Endothelial cell of umbilical vein (primary cell): ENCODE measurements at regions not wholly inside any gene's neighbourhood (a gene's known extent, or its start where the extent isn't known, plus 50 kb on each side); places are given as distances from the start of the nearest gene placed in this dataset.

ENCODE experiments used
- BruUV-seq: library from RNA; stranded (reverse); fragments of 400-500 nt; replicated peaks from 2 replicates; lab custom pipeline; 2021; lab: Mats Ljungman, UMichigan
- CTCF ChIA-PET: fragments of 300-600, 350-600 bp; sonication (Branson Sonifier 250); formaldehyde crosslinking; loops from one replicate; lab custom pipeline; 2021; ENCODE audit warnings: antibody characterized with exemption, inconsistent platforms; lab: Charles Lee
- POLR2A ChIA-PET: fragments of 300-600, 350-600 bp; sonication (Branson Sonifier 250); formaldehyde crosslinking; loops from one replicate; lab custom pipeline; 2021; ENCODE audit warnings: antibody characterized with exemption, inconsistent platforms; lab: Charles Lee
- DNase-seq: peaks from one replicate; pipeline ENCODE4 v3.0.0-alpha.2; 2011; ENCODE audit warnings: low read depth, low spot score
- FAIRE-seq: peaks from 2 replicates; lab custom pipeline; 2011; peaks lifted over from hg19 to GRCh38; lab: Jason Lieb, UNC
- H2AFZ ChIP-seq: 2 replicates; pipeline ENCODE4 v1.6.0; 2012; ENCODE audit warnings: low read depth, low read length, control low read depth, inconsistent platforms
- H3K27ac ChIP-seq: 2 replicates; pipeline ENCODE4 v1.5.1; 2011; ENCODE audit warnings: low read depth, mild to moderate bottlenecking, control low read depth, low read length, moderate library complexity; ENCODE audit not compliant: insufficient read depth
- H3K27me3 ChIP-seq, 2 experiments: 2 replicates each; pipeline versions ENCODE4 v1.6.0 to v1.6.1; 2011; ENCODE audit warnings: low read length in 2 of 2, mixed read lengths in 1 of 2; ENCODE audit not compliant: control insufficient read depth in 2 of 2, insufficient read depth in 2 of 2
- H3K36me3 ChIP-seq, 2 experiments: 2 replicates in 1 of 2; 3 replicates in 1 of 2; pipeline ENCODE4 v1.5.1; 2011; ENCODE audit warnings: low read length in 2 of 2, mild to moderate bottlenecking in 1 of 2, moderate library complexity in 1 of 2; ENCODE audit not compliant: control insufficient read depth in 2 of 2, insufficient read depth in 2 of 2; ENCODE audit errors: extremely low read depth in 1 of 2
- H3K4me1 ChIP-seq: 3 replicates; pipeline ENCODE4 v1.5.1; 2011; ENCODE audit warnings: mild to moderate bottlenecking, low read length; ENCODE audit not compliant: control insufficient read depth, insufficient read depth; ENCODE audit errors: extremely low read depth
- H3K4me2 ChIP-seq: 2 replicates; pipeline ENCODE4 v1.6.1; 2011; ENCODE audit warnings: low read length, control low read depth, mixed read lengths; ENCODE audit not compliant: insufficient read depth
- H3K4me3 ChIP-seq, 3 experiments: fragments of 200-600 bp in 1 of 3; sonication (generic), shearing (Covaris generic) in 1 of 3; replicated peaks in 1 of 3; 2 replicates each; pipeline ENCODE4 v1.5.1; 2011 to 2016; ENCODE audit warnings: control low read depth in 3 of 3, low read length in 3 of 3, mild to moderate bottlenecking in 2 of 3, inconsistent platforms in 1 of 3, low read depth in 1 of 3, moderate library complexity in 1 of 3; ENCODE audit not compliant: insufficient read depth in 1 of 3
- H3K79me2 ChIP-seq: 2 replicates; pipeline ENCODE4 v1.6.0; 2012; ENCODE audit warnings: low read length, inconsistent platforms; ENCODE audit not compliant: control insufficient read depth, insufficient read depth
- H3K9ac ChIP-seq: replicated peaks from 2 replicates; pipeline ENCODE3; 2011; ENCODE audit warnings: low read length, control low read depth; ENCODE audit not compliant: insufficient read depth; ENCODE audit errors: extremely low read depth
- H3K9me1 ChIP-seq: replicated peaks from 3 replicates; pipeline ENCODE4 v1.6.0; 2011; ENCODE audit warnings: mild to moderate bottlenecking, low read length; ENCODE audit not compliant: control insufficient read depth, insufficient read depth; ENCODE audit errors: extremely low read depth
- H3K9me3 ChIP-seq: replicated peaks from 2 replicates; pipeline ENCODE4 v1.5.1; 2012; ENCODE audit warnings: low read length, inconsistent platforms; ENCODE audit not compliant: control insufficient read depth, insufficient read depth
- H4K20me1 ChIP-seq: replicated peaks from 2 replicates; pipeline ENCODE3; 2011; ENCODE audit warnings: mild to moderate bottlenecking, low read length; ENCODE audit not compliant: control insufficient read depth, insufficient read depth; ENCODE audit errors: extremely low read depth
- EZH2 ChIP-seq: IDR thresholded peaks from 2 replicates; pipeline ENCODE4 v1.6.1; 2012; ENCODE audit warnings: borderline replicate concordance, low read depth, mild to moderate bottlenecking, moderate library complexity, low read length, inconsistent platforms; ENCODE audit not compliant: severe bottlenecking
- FOS ChIP-seq: IDR thresholded peaks from 2 replicates; pipeline ENCODE4 v1.6.1; 2011; ENCODE audit warnings: mild to moderate bottlenecking, low read length, moderate library complexity, borderline replicate concordance; ENCODE audit not compliant: insufficient read depth
- GATA2 ChIP-seq: IDR thresholded peaks from 2 replicates; pipeline ENCODE4 v1.7.0; 2011; ENCODE audit warnings: low read depth, mild to moderate bottlenecking, moderate library complexity, mixed read lengths, low read length; ENCODE audit not compliant: insufficient read length, insufficient read depth
- JUN ChIP-seq: IDR thresholded peaks from 2 replicates; pipeline ENCODE4 v1.6.1; 2011; ENCODE audit warnings: borderline replicate concordance, low read depth; ENCODE audit not compliant: insufficient read length, insufficient read depth
- MYC ChIP-seq: IDR thresholded peaks from one replicate; pipeline ENCODE4 v1.6.1; 2011; ENCODE audit warnings: mild to moderate bottlenecking, low read depth, low read length
- POLR2A ChIP-seq: IDR thresholded peaks from 2 replicates; pipeline ENCODE4 v1.6.1; 2012; ENCODE audit warnings: low read depth, mild to moderate bottlenecking, control low read depth, low read length
- POLR2AphosphoS5 ChIP-seq: IDR thresholded peaks from 2 replicates; pipeline ENCODE4 v1.6.1; 2012; ENCODE audit warnings: low read depth, mild to moderate bottlenecking, control low read depth, low read length, moderate library complexity; ENCODE audit not compliant: insufficient read depth
- dilution Hi-C: fragments of 300-500 bp; cut with MboI; formaldehyde crosslinking; loops from one replicate; pipeline ENCODE4 v1.15.0; 2019; ENCODE audit warnings: low sequenced_read_pairs; ENCODE audit not compliant: extremely low pct_ligation_motif_present
- intact Hi-C: fragments of 100-400 bp; cut with micrococcal nuclease; formaldehyde crosslinking; loops from one replicate; pipeline ENCODE4 v1.10.0; 2022
- TF ChIP-seq, protein P1 (sequence below), 2 donors: IDR thresholded peaks; 1 replicate in 1 of 2; 2 replicates in 1 of 2; pipeline ENCODE4 v1.5.1; 2011; ENCODE audit warnings: low read length in 2 of 2, mild to moderate bottlenecking in 2 of 2, moderate library complexity in 2 of 2, control low read depth in 1 of 2, inconsistent platforms in 1 of 2, low read depth in 1 of 2; ENCODE audit not compliant: insufficient read depth in 1 of 2; ENCODE audit errors: extremely low read depth in 1 of 2
- TF ChIP-seq, protein P2 (sequence below): IDR thresholded peaks from 2 replicates; pipeline ENCODE4 v1.6.1; 2011; ENCODE audit not compliant: insufficient read depth, insufficient read length

DNA sequence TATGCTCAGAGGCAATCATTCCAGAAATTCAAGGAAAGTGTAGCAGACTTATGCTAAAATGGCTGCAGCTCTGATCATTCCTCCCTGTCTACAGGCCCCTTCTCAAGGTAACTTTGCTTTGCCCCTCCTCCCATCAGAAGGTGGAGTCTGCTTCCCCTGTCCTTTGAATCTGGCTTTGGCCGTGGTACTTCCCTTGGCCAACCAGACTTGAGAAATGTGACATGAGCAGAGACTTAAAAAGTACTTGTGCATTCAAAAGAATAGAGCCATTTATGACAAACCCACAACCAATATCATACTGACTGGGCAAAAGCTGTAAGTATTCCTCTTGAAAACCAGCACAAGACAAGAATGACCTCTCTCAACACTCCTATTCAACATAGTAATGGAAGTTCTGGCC lies 59.5 kb upstream of the NCKAP5 start:
- FAIRE-seq (no peak), DNase-seq (no peak)
- H3K27ac ChIP-seq: no peak overlapping the region
- H3K27me3 ChIP-seq: no peaks in the 10 kb centered on the region
- dilution Hi-C loops (no loop called here), intact Hi-C loops (no loop called here)
- no peaks in the 10 kb centered on the region for H3K79me2 ChIP-seq
- no peaks in the 10 kb centered on the region for H3K9me3 ChIP-seq
- H3K9me1 ChIP-seq: no peaks in the 10 kb centered on the region
- TF ChIP-seq FOS (no peak), MYC (no peak), POLR2A (no peak), EZH2 (no peak), GATA2 (no peak), POLR2AphosphoS5 (no peak), JUN (no peak)
- TF ChIP-seq, protein P1, sequence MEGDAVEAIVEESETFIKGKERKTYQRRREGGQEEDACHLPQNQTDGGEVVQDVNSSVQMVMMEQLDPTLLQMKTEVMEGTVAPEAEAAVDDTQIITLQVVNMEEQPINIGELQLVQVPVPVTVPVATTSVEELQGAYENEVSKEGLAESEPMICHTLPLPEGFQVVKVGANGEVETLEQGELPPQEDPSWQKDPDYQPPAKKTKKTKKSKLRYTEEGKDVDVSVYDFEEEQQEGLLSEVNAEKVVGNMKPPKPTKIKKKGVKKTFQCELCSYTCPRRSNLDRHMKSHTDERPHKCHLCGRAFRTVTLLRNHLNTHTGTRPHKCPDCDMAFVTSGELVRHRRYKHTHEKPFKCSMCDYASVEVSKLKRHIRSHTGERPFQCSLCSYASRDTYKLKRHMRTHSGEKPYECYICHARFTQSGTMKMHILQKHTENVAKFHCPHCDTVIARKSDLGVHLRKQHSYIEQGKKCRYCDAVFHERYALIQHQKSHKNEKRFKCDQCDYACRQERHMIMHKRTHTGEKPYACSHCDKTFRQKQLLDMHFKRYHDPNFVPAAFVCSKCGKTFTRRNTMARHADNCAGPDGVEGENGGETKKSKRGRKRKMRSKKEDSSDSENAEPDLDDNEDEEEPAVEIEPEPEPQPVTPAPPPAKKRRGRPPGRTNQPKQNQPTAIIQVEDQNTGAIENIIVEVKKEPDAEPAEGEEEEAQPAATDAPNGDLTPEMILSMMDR (IDR thresholded peaks at IDR 0.05; ENCODE audit: extremely low read depth in 1 of 2, insufficient read depth in 1 of 2, low read depth in 1 of 2, low read length in 2 of 2): no peak
- TF ChIP-seq, protein P2, sequence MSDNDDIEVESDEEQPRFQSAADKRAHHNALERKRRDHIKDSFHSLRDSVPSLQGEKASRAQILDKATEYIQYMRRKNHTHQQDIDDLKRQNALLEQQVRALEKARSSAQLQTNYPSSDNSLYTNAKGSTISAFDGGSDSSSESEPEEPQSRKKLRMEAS: no peak
- no peak overlapping the region for H3K9ac ChIP-seq
- no peak overlapping the region for H2AFZ ChIP-seq
- no peaks in the 10 kb centered on the region for H3K4me1 ChIP-seq
- H3K4me3 ChIP-seq: no peak overlapping the region
- H3K36me3 ChIP-seq: no peaks in the 10 kb centered on the region
- BruUV-seq: no TSS peak
- no peaks in the 10 kb centered on the region for H4K20me1 ChIP-seq
- CTCF ChIA-PET: no interaction called here
- POLR2A ChIA-PET: no interaction called here
- H3K4me2 ChIP-seq: no peak overlapping the region
